ENCODE measurements at regions not wholly inside any gene's neighbourhood (a gene's known extent, or its start where the extent isn't known, plus 50 kb on each side); places are given as distances from the start of the nearest gene placed in this dataset.
"Not testable (repeated sequence)": the region's sequence is repeated elsewhere in the genome, so short reads cannot be mapped to it uniquely, and the experiment has no call there.

GRCh38 chr2:39492716-39493115, 55.6 kb upstream of the MAP4K3 start:
- peaks cover 8 to 15% (median 13%) of the 10 kb centered on the region in 4 donors for H3K4me1 ChIP-seq
- TF ChIP-seq POLR2AphosphoS5 (IDR thresholded peaks at IDR 0.05): no peak
- no peak for TF ChIP-seq EP300 (IDR thresholded peaks at IDR 0.05)
- no peak for TF ChIP-seq POLR2A (IDR thresholded peaks at IDR 0.05)
- TF ChIP-seq, protein P1, sequence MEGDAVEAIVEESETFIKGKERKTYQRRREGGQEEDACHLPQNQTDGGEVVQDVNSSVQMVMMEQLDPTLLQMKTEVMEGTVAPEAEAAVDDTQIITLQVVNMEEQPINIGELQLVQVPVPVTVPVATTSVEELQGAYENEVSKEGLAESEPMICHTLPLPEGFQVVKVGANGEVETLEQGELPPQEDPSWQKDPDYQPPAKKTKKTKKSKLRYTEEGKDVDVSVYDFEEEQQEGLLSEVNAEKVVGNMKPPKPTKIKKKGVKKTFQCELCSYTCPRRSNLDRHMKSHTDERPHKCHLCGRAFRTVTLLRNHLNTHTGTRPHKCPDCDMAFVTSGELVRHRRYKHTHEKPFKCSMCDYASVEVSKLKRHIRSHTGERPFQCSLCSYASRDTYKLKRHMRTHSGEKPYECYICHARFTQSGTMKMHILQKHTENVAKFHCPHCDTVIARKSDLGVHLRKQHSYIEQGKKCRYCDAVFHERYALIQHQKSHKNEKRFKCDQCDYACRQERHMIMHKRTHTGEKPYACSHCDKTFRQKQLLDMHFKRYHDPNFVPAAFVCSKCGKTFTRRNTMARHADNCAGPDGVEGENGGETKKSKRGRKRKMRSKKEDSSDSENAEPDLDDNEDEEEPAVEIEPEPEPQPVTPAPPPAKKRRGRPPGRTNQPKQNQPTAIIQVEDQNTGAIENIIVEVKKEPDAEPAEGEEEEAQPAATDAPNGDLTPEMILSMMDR (IDR thresholded peaks at IDR 0.05): no peak
- H3K9me3 ChIP-seq: no peaks in the 10 kb centered on the region
- H3K4me3 ChIP-seq: no peak overlapping the region
- no peaks in the 10 kb centered on the region for H3K36me3 ChIP-seq
- DNase-seq (no peak), ATAC-seq (ENCODE audit: low FRiP score in 2 of 2) (no peak)
- no peaks in the 10 kb centered on the region for H3K27me3 ChIP-seq
- H3K27ac ChIP-seq: peak overlapping the region; percentile 13 to 68 (median 52)

DNA sequence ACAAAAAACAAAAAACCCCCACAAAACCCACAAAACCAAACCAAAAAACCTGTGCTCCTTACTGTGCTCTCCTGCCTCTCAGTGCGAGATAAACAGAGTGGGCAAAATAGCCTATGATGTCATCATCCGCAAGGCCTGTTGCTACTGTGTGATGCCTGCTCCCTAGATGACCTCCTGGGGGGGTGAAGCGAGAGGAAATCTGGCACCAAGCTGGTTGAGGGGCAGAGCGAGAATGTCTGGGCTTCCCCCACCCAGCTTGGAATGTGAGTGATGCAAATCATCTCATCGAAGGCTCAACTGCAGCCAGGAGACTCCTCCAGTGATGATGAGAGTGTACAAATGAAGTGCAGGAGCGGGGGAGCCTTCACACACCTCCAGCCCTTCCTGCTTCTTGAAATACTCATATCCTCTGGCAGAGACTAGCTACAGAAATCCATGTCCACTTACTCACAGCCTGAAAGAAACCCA, 57.7 kb upstream of the MAP4K3 start:
- WGBS, 2 donors: 43 to 51% methylated on average over 6 of the region's 6 CpGs
- TF ChIP-seq POLR2A (IDR thresholded peaks at IDR 0.05): no peak
- peak; percentile 31 to 40 for TF ChIP-seq POLR2AphosphoS5 (IDR thresholded peaks at IDR 0.05)
- TF ChIP-seq, protein P1 (IDR thresholded peaks at IDR 0.05): no peak
- no peak for TF ChIP-seq EP300 (IDR thresholded peaks at IDR 0.05)
- Histone ChIP-seq H3K4me3 (no peak overlapping the region), H3K36me3 (no peaks in the 10 kb centered on the region), H3K27me3 (no peaks in the 10 kb centered on the region), H3K4me1 (peaks cover 8 to 14% (median 9%) of the 10 kb centered on the region in 4 donors), H3K27ac (peak overlapping the region in 1 of 4 donors; percentile 20), H3K9me3 (no peaks in the 10 kb centered on the region)
- DNase-seq (no peak), ATAC-seq (ENCODE audit: low FRiP score in 2 of 2) (peak; percentile 38 to 70)

GRCh38 chr2:39497082-39497801, 60.2 kb upstream of the MAP4K3 start:
- no peaks in the 10 kb centered on the region for H3K36me3 ChIP-seq
- H3K27ac ChIP-seq: peak overlapping the region in 1 of 4 donors; percentile 28
- no peaks in the 10 kb centered on the region for H3K27me3 ChIP-seq
- WGBS, 2 donors: 76 to 82% methylated on average over 3 of the region's 3 CpGs
- no peak overlapping the region for H3K4me3 ChIP-seq
- peaks cover 8 to 14% (median 10%) of the 10 kb centered on the region in 4 donors for H3K4me1 ChIP-seq
- H3K9me3 ChIP-seq: no peaks in the 10 kb centered on the region
- ATAC-seq (ENCODE audit: low FRiP score in 2 of 2) (no peak), DNase-seq (no peak)
- TF ChIP-seq POLR2AphosphoS5 (IDR thresholded peaks at IDR 0.05): no peak
- TF ChIP-seq EP300 (IDR thresholded peaks at IDR 0.05): no peak
- TF ChIP-seq, protein P1 (IDR thresholded peaks at IDR 0.05): no peak
- no peak for TF ChIP-seq POLR2A (IDR thresholded peaks at IDR 0.05)

DNA sequence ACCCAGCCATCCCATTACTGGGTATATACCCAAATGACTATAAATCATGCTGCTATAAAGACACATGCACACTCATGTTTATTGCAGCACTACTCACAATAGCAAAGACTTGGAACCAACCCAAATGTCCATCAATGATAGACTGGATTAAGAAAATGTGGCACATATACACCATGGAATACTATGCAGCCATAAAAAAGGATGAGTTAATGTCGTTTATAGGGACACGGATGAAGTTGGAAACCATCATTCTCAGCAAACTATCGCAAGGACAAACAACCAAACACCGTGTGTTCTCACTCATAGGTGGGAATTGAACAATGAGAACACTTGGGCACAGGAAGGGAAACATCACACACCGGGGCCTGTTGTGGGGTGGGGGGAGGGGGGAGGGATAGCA, 61.1 kb upstream of the MAP4K3 start:
- DNase-seq; H3K36me3 ChIP-seq; H3K27ac ChIP-seq; H3K27me3 ChIP-seq; H3K4me3 ChIP-seq; H3K9me3 ChIP-seq; ATAC-seq (ENCODE audit: low FRiP score in 2 of 2): not testable (repeated sequence)
- WGBS, 2 donors: 95 to 99% methylated on average over 5 of the region's 5 CpGs
- peaks cover 8 to 14% (median 10%) of the 10 kb centered on the region in 4 donors for H3K4me1 ChIP-seq

GRCh38 chr2:39498786-39499185, 61.7 kb upstream of the MAP4K3 start:
- ATAC-seq (ENCODE audit: low FRiP score in 2 of 2): no peak
- Histone ChIP-seq H3K4me3 (no peak overlapping the region), H3K9me3 (no peaks in the 10 kb centered on the region), H3K4me1 (peaks cover 8 to 15% (median 11%) of the 10 kb centered on the region in 4 donors), H3K36me3 (no peaks in the 10 kb centered on the region), H3K27me3 (no peaks in the 10 kb centered on the region), H3K27ac (no peak overlapping the region)
- WGBS, 2 donors: 85 to 87% methylated on average over 4 of the region's 4 CpGs
- TF ChIP-seq POLR2AphosphoS5 (IDR thresholded peaks at IDR 0.05): no peak
- TF ChIP-seq EP300 (IDR thresholded peaks at IDR 0.05): no peak
- TF ChIP-seq, protein P1 (IDR thresholded peaks at IDR 0.05): no peak
- no peak for TF ChIP-seq POLR2A (IDR thresholded peaks at IDR 0.05)
- DNase-seq: no peak
